NCI-H524 (cell line): ENCODE measurements at regions not wholly inside any gene's neighbourhood (a gene's known extent, or its start where the extent isn't known, plus 50 kb on each side); places are given as distances from the start of the nearest gene placed in this dataset.
A peak's percentile ranks its signal among the peaks of the same experiment; 100 is the strongest.

ENCODE experiments used
- DNase-seq, 2 experiments: peaks; one replicate each; lab custom pipeline; 2025; lab: John Stamatoyannopoulos, UW

GRCh38 chr6:155946860-155947259 lies 491.2 kb upstream of the NOX3 start:
- DNase-seq, result peak in 1 of 2 experiments; percentile 16

- DNase-seq, result no peak
These were observed 488.0 kb upstream of the NOX3 start for GRCh38 chr6:155943635-155944034.

GRCh38 chr6:155939253-155939652 lies 483.6 kb upstream of the NOX3 start:
- peak in 1 of 2 experiments; percentile 69 for DNase-seq

- no peak for DNase-seq
These were observed 480.9 kb upstream of the NOX3 start for GRCh38 chr6:155936551-155936950.

GRCh38 chr6:155936127-155936526 lies 480.5 kb upstream of the NOX3 start:
- no peak for DNase-seq

GRCh38 chr6:155916846-155917624 lies 461.4 kb upstream of the NOX3 start:
- DNase-seq, result peak in 1 of 2 experiments; percentile 15

- no peak for DNase-seq
These were observed 460.0 kb upstream of the NOX3 start for GRCh38 chr6:155915651-155916050.

- DNase-seq, result no peak
These were observed 458.2 kb upstream of the NOX3 start for GRCh38 chr6:155913816-155914215.

- no peak for DNase-seq
These were observed 454.1 kb upstream of the NOX3 start for GRCh38 chr6:155909710-155910109.

- DNase-seq, result no peak
These were observed 440.0 kb upstream of the NOX3 start for GRCh38 chr6:155895641-155896040.

- DNase-seq, result no peak
These were observed 439.1 kb upstream of the NOX3 start for GRCh38 chr6:155894758-155895157.

GRCh38 chr6:155894262-155894661 lies 438.6 kb upstream of the NOX3 start:
- no peak for DNase-seq

GRCh38 chr6:155890409-155890808 lies 434.8 kb upstream of the NOX3 start:
- DNase-seq, result no peak

GRCh38 chr6:155889410-155889809 lies 433.8 kb upstream of the NOX3 start:
- no peak for DNase-seq

- no peak for DNase-seq
These were observed 431.8 kb upstream of the NOX3 start for GRCh38 chr6:155887421-155887820.

- DNase-seq, result no peak
These were observed 428.1 kb upstream of the NOX3 start for GRCh38 chr6:155883741-155884140.

GRCh38 chr6:155883334-155883731 lies 427.7 kb upstream of the NOX3 start:
- peak; percentile 3 to 15 for DNase-seq

GRCh38 chr6:155882527-155883333 lies 427.1 kb upstream of the NOX3 start:
- DNase-seq, result no peak

GRCh38 chr6:155881826-155882526 lies 426.3 kb upstream of the NOX3 start:
- no peak for DNase-seq

- DNase-seq, result no peak
These were observed 425.3 kb upstream of the NOX3 start for GRCh38 chr6:155880900-155881299.

GRCh38 chr6:155872961-155873360 lies 417.3 kb upstream of the NOX3 start:
- no peak for DNase-seq

GRCh38 chr6:155867682-155868081 lies 412.0 kb upstream of the NOX3 start:
- DNase-seq, result no peak
